ENCODE measurements at regions not wholly inside any gene's neighbourhood (a gene's known extent, or its start where the extent isn't known, plus 50 kb on each side); places are given as distances from the start of the nearest gene placed in this dataset.

DNA sequence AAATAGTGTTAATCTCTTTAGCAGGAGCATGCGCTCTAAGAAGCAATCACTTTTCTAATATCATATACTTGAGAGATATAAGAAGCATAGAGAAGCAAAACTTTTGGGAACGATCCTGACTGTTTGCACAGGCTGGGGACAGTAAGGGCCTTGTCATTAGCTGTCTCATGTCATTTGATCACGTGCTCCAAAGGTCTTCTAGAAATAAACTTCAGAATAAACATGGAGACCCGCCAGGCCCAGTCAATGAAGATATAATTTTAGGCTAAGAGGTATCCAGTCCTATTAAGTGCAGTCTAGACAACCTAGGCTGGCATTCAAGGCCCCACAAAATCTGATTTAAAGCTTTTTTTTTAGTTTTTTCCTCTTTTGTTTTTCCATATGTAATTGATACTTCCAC lies 111.0 kb upstream of the APC start:
- no peak for DNase-seq (ENCODE audit: low read depth)

DNA sequence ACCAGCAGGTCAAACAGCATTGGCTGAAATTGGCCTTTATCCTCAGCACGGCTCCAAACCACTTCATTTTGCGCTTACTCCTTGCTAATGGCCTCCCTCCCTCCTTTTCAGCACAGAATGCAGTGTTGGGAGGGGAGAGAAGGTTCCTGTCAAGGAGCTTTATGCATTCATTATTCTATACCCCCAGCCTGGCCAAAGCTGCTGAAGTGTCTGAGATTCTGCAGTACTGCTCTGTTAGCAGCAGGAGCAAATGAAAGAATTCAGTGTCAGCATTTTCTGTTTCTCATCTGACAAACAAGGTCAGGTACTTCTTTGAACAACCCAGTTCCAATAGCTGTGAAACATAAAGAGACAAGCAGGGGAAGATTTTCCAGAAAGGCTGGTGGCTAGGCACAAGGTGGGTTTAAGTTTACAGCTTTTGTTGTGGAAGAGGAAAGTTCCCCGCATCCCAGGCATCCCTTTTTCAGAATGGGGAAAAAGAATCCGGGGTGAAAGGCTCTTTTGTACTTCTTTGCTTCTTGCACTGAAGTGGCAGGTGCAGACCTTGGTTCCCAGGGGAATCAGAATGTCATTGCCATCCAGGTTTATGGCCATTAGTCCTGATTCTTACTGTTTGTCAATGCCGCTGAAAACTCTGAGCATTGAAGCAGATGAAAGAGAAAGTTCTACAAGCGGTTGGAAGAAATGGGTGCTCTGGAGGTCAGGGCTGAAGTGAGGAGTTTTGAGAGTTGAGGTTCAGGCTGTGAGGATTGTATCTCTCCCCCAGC lies 109.3 kb upstream of the APC start:
- DNase-seq (ENCODE audit: low read depth): no peak

DNA sequence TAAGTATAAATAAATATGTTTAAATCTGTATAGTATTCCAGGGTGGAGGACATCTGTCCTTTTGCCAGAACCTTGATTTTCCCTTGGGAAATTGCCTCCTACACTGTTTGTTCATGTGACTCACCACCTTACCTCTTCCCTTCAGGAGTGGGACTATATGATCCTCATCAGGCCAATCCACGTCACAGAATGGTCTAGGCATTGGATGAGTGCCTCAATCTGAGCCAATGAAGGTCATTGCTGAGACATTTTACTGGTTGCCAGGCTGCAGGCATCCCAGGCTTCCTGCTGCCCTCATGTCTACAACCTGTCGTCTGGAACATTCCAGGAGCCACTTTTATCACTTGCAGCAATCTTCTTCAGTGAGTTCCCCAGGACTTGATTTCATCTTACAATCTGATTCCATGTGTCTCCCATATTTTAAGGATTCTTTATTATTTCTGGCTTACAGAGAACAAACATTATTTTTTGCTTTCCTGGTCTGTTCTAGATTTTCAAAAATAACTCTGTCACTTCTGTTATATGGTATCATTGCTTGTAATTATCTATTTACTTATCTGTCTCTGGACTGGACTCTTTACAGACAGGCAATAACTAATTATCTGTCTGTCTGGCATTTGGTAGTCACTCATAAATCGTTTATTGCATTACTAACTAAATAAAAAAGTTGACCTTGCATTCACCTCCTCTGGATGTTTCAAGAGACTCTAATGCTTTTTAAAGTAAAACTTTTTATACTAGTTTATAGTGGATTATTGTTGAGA lies 107.3 kb upstream of the APC start:
- DNase-seq (ENCODE audit: low read depth): no peak

DNA sequence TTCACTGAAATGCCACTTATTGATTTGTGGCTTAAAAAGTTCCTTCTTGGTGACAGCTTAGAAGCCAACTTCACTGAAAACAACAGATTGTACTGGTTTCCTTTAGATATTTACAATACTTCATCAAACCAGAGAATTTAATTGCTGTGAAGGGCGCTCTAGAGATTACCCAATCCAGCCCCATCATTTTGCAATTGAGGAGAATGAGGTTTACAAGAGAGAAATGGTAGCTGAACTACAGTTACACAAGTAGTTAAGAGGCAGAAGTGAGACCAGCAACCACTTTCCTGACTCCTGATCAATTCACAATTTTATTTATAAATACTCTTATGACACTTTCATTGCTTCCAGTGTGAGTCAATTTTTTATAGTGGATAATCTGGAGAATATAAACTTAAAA lies 103.5 kb upstream of the APC start:
- no peak for DNase-seq (ENCODE audit: low read depth)

DNA sequence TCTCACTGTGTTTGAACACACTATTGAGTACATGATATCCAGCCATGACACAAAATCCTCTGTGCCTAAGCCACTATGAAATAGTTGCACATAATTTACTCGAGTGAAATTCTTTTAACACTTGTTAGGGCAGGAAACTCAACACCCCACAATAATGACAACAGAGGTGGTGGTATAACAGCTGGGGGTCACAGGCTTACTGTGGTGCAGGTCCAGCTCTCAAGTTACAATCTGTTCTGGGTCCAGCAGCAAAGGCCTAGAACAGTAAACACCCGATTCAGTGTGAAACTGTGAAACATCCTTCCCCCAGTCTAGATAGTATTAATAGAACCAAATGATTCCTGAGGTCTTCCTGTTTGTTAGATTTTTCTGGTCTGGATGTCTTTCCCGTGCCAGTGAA lies 102.9 kb upstream of the APC start:
- DNase-seq (ENCODE audit: low read depth): no peak

DNA sequence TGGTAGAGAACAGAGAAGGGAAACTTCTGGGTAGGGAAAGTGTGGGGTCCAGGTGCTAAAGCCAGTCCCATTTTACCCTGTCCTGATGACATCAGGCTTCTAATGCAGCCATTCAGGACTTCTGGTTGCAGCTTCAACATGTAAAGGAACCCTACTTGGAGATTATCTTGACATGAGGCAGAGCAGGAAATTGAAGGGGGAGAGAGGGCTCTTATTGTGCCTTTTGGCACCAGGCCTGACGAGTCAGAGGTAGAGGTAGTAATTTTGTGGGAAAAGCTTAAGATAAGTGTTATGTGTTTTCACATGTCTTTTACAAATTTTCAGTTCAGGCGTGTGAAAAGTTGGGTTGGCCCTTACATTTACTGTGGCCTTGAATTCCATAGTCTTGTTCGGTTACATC lies 102.4 kb upstream of the APC start:
- DNase-seq (ENCODE audit: low read depth): no peak

DNA sequence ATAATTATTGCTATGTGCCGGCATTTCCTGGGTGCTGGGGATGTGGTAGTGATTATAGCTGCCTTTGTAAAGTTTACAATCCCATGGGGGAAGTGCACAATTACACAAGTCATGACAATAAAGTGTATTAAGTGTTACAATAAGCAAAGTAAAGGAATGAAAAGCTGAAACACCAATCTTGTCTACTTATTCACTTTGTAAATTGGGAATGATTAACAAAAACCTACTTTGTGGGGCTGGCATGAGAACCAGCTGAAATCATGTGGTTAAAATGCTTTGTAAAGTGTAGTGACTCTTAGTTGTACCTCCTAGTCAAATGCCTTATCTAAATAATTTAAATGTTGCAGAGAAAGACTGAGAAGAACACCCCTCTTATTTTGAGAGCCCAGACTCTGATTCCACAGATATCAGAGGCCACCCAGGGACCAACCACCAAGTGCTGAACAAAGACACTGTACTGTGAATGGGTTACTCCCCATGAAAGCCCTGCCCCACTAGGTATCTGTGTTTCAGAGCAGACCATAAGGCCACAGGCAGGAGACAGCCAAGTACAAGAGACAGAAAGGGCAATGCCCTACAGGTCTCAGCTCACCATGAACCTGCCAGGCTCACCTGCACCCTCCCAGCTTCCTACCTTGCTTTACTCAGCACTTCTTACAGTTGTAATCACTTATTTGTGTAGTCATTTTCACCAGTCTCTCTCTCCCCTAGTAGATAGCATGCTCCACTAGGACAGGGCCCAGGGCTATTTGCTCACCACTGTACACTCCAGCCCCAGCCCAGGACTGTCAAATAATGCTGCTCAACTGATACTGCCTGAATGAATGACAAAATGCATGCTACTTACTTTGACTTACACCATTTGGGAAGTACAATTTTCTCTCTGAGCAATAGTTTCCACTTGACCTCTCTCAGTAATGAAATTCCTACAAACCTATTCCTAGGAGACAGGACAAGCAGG lies 101.6 kb upstream of the APC start:
- no peak for DNase-seq (ENCODE audit: low read depth)

DNA sequence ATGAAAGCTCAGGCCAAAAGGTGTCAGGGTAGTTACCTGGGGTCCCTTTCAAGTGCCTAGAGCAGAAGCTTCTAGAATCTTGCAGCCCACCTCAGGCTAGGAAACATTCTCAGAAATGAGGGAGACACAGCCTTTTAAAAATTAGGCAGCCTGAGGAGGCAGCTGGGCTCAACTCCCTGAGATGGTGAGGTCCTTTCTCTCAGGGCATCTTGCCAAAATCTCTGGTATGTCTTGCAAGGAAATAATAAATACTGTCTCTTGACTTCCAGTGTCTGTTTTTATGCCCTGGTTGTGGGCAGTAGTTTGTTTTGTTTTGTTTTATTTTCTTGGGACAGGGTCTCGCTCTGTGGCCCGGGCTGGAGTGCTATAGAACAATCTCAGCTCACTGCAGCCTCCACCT lies 100.9 kb upstream of the APC start:
- no peak for DNase-seq (ENCODE audit: low read depth)

DNA sequence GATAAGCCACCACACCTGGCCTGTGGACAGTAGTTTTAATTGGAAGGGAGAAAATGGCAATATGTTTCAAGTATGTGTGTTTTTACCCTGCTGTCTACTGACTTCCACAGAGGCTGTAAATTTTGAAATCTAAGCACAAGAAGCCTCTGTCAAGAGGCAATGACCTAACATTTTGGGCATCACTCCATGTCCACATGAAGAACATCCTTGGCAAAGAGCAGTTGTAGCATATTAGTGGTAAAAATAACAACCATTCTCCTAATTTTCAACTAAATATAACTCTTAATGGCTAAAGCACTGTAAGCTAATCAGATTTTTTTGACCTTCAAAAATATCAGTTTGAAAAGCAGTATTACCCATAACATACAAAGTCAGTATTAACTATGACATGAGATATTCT lies 100.3 kb upstream of the APC start:
- DNase-seq (ENCODE audit: low read depth): no peak

DNA sequence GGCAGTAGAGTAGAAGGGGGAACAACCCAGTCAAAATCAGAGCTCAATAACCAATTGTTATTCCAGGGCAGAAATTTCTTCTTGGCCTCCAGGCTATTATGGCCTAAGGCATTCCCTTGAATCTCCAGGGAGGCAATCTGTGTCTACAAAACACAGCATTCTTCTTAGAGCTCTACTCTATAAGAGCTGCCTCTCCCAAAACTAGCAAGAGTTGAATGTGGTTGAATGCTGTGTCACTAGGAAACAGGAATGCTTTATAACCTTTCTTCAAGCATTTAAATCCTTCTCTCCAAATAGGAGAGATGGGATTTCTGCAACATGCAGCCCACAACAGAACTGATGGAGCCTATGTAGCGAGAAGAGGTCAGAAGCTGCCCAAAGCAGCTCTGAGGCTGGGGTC lies 97.1 kb upstream of the APC start:
- no peak for DNase-seq (ENCODE audit: low read depth)

DNA sequence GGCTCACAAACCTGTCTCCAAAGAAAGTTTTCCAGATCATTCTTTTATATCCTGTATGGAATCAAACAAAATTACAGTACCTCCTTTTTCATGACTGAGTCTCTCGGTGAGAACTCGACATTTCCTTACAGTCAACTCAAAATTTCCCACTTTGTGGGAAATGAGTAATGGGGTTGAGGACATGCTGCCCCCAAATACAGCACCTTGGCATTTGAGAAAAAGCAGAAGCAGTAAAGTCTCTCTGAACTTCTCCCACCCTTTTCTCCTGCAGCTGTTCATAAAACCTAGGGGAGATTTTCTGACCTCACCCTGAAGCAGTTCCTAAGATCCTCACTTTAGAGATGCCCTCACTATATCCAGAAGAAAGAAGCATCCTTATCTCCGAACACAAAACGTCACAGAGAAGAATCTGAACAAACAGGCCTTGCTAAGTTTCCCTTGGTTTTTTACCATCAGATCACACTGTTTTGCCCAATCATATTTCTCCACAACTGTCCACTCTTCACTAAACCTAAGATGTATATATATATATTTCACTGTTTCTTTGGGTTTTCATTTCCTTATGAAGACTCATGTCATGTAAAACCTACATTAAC lies 96.1 kb upstream of the APC start:
- DNase-seq (ENCODE audit: low read depth): no peak

DNA sequence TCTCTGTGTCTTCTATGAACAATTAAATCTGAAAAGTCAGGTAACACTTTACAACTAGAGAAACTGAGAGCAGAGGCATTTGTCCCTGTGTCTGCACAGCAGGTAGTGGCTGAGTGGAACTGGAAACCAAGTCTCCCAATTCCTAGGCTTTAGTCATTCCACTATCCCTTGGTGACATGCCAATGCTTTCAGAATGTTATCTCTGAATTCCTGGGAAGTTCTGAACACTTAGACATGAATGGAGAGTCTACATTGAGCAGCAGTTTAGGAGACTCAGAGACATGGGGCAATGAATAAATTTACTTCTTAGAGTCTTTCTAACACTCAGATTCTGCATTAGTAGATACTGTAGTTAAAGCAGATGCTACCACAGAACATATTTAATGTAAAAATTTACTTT lies 94.8 kb upstream of the APC start:
- DNase-seq (ENCODE audit: low read depth): no peak

DNA sequence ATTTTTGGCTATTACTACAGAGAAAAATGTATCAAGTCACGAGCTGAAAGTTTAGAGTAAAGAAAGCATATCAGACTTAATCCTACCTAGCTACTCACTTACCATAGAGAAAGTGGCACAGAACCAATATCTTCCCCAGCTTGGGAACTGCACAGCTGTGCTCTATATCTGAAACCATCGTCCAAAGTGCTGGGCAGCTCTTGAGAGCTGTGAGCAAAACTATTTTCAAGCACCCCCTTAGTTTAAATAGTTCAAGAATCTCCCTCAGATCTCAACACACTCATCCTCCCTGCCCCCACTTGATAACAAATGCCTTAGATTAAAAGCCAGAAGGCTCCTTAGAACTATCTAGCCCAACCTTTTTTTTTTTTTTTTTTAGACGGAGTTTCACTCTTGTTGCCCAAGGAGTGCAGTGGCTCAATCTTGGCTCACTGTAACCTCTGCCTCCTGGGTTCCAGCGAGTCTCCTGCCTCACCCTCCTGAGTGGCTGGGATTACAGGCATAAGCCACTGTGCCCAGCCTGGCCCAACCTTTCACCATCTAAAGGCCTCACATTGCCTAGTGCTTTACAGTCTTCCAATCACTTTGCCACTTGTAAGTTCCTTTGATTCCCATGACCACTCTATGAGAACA lies 94.2 kb upstream of the APC start:
- DNase-seq (ENCODE audit: low read depth): no peak

DNA sequence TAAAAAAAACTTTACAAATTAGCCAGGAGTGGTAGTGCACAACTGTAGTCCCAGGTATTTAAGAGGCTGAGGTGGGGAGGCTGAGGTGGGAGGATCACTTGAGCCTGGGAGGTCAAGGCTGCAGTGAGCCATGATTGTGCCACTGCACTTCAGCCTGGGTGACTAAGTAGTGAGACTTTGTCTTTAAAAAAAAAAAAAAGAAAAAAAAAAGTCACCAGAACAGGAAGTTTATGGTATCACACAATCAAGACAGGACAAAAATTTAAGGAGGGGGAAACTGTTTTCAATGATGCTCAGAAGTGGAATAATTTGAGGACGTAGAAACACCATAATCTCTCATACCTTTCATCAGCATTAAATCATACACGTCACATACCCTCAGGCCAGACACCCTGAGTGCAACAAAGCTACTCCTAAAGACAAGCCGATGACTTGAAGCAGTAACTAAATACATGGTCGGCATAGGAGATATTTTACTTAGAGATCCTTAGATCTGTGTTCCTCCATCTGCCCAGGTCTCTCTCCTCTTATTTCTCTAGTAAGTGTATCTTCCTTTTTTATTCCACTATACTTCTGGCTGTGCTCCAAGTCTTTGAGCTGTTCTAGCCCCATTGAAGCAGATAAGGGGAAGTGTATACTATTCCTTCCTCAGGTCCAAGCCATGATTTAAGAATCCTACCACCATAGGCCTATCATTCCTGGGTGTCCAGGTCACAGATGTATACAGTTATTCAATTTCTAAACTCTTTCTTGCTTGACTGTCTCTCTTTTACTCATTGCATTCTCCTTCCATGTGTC lies 91.3 kb upstream of the APC start:
- DNase-seq (ENCODE audit: low read depth): no peak

DNA sequence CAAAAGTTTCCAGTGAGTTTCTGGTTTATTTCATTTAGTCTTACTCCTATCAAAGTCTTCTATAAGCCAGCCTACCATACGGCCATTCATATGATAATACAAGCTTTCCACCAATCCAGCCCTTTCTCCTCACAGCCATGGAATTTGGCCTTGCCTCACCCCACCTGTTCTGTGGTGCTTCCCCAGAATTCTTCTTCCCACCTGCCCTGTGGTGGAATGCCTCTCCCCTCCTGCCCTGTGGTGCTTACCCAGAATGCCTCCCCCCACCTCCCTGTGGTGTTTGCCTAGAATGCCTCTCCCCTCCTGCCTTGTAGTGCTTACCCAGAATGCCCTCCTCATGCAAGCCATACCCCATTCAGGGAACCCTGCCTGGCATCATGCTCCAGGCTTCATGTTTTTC lies 90.3 kb upstream of the APC start:
- no peak for DNase-seq (ENCODE audit: low read depth)

DNA sequence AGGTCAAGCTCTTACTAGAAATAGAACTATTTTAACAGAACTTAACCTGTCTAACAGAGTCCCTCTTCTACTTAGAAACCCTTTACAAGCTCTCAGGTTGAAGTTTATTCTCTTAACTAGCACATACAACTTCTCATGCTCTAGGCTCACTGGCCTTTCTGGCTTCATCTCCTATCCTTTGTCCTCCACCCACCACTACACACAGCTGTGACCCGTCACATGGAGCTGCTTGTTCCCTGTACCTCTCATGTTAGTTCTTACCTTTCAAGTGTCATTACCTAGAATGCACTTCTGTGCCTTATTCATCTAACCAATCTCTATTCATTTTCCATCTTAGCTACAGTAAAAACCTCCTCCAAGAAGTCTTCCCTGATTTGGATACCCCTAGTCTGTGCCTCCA lies 89.4 kb upstream of the APC start:
- no peak for DNase-seq (ENCODE audit: low read depth)

DNA sequence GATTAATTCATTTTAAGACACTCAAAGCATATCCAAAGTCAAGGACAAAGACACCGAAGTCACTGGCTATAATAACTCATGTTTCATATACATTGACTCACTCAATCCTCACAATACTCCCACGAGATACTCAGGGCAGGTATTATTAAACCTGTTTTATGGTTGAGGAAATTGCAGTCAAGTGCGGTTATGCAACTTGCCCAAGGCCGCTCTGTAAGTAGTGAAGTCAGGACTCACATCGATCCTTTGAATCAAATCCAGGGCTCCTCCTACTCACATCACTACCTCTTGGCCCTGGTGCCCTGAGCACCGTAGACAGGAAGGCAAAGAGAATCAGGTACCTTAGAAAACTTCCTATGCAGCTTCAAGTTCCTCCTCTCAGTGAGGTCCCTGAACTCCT lies 87.8 kb upstream of the APC start:
- DNase-seq (ENCODE audit: low read depth): no peak

DNA sequence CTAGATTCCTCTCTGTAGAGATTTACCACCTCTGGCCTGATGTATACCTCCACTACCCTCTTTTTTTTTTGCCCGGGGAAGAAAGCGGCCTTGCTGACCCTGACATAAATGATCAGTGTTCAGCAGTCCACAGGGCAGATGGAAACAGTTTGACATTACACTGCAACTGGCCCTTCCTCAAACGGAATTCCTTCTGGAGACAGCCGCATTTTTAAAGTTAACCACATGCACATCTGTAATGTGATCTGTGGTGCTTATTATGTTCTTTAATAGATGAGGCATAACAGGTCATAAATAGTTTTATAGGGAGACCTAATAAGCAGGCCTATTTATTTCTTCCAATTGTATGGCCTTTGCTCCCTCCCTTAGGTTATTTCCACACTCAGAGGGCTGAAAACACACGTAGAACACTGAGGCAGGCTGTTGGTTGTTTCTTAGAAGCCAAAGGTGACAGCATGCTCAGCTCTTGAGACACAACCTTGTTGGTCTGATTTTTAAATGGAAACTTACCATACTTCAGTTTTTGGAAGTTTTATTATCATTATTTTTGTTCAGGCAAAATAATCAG lies 84.0 kb upstream of the APC start:
- no peak for DNase-seq (ENCODE audit: low read depth)

DNA sequence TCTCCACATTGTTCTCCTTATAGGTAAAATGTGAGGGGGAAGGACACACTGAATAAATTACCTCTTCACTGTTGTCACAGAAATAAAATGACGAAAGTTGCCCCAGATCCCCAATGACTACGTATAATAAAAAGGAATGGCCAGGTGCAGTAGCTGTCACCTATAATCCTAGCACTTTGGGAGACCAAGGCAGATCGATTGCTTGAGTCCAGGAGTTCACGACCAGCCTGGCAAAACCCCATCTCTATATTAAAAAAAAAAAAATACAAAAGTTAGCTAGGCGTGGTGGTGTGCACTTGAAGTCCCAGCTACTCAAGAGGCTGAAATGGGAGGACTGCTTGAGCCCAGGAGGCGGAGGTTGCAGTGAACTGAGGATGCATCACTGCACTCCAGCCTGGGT lies 82.2 kb upstream of the APC start:
- DNase-seq (ENCODE audit: low read depth): no peak

DNA sequence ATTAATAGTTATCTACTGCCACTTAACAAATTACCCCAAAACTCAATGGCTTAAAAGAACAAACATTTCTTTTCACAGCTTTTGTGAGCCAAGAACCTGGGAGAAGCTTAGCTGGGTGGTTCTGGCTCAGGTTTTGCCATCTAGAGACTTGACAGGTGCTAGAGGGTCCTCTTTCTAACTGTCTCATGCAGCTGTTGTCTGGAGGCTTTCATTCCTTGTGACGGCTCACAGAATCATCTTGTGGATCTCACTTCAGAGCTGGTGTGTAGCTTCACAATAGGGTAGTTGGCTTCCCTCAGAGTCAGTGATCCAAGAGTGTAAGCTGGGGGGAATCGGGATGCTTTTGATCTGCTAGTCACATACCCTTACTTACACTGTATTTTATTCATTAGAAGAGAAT lies 81.2 kb upstream of the APC start:
- no peak for DNase-seq (ENCODE audit: low read depth)

DNA sequence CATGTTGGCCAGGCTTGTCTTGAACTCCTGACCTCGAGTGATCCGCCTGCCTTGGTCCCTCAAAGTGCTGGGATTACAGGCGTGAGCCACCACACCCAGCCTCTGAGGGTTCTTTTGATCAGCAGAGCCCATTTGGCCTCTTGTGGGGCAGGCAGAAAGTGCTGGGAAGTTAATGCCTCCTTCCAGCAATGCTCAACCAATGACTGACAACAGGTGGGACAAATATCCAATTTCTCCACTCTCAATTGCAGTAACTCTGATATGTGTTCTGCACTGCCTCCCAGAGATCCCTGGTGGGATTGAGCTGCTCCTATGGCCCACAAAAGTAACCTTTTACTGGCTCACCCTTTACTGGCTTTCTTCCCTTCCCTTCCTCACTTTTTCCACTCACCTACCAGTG lies 79.9 kb upstream of the APC start:
- DNase-seq (ENCODE audit: low read depth): no peak

Data from T follicular helper cell (primary cell).